Esophagus muscularis mucosa (tissue), 4 donors: ENCODE measurements at regions not wholly inside any gene's neighbourhood (a gene's known extent, or its start where the extent isn't known, plus 50 kb on each side); places are given as distances from the start of the nearest gene placed in this dataset.

Experiments
- DNase-seq: peaks from one replicate; pipeline ENCODE4 v3.0.0-alpha.2; 2017; ENCODE audit errors: extremely low spot score
- H3K27ac ChIP-seq, 4 donors: fragments of 200-600 bp; sonication (generic); replicated peaks in 1 of 4; 1 replicate in 3 of 4; 2 replicates in 1 of 4; pipeline ENCODE4 v1.5.1; 2016 to 2019; ENCODE audit warnings: mild to moderate bottlenecking in 1 of 4
- H3K27me3 ChIP-seq, 4 donors: fragments of 200-600 bp; sonication (generic); one replicate each; pipeline versions ENCODE4 v1.5.1 to v1.6.0; 2016 to 2019
- H3K36me3 ChIP-seq, 4 donors: fragments of 200-600 bp; sonication (generic); one replicate each; pipeline ENCODE4 v1.5.1; 2016 to 2019
- H3K4me1 ChIP-seq, 4 donors: fragments of 200-600 bp; sonication (generic); one replicate each; pipeline ENCODE4 v1.5.1; 2016 to 2019
- H3K4me3 ChIP-seq, 4 donors: fragments of 200-600 bp; sonication (generic); 1 replicate in 2 of 4; 2 replicates in 2 of 4; pipeline ENCODE4 v1.5.1; 2016 to 2019; ENCODE audit warnings: mild to moderate bottlenecking in 4 of 4, moderate library complexity in 1 of 4
- H3K9me3 ChIP-seq, 4 donors: fragments of 200-600 bp; sonication (generic); 1 replicate in 3 of 4; 2 replicates in 1 of 4; pipeline ENCODE4 v1.5.1; 2016 to 2019
- EP300 ChIP-seq: sonication (generic); formaldehyde crosslinking; IDR thresholded peaks from one replicate; pipeline ENCODE4 v1.6.1; 2017; ENCODE audit warnings: antibody characterized with exemption
- POLR2A ChIP-seq: fragments of 450-650 bp; IDR thresholded peaks from one replicate; pipeline ENCODE4 v1.6.1; 2017; ENCODE audit warnings: antibody characterized with exemption, moderate library complexity, mild to moderate bottlenecking, low read depth
- POLR2AphosphoS5 ChIP-seq, 2 donors: sonication (generic); formaldehyde crosslinking; IDR thresholded peaks; one replicate each; pipeline ENCODE4 v1.6.1; 2017; ENCODE audit warnings: antibody characterized with exemption in 2 of 2
- WGBS: methylation state at CpG from one replicate; pipeline ENCODE4 v1.1.5; 2018; 5-methylcytosine and 5-hydroxymethylcytosine counted together
- intact Hi-C: fragments of 100-400 bp; cut with DNase I; formaldehyde crosslinking; loops from one replicate; pipeline ENCODE4 v1.15.1; 2023
- TF ChIP-seq, protein P1 (sequence below), 3 experiments: fragments of 200-600 bp in 2 of 3; fragments of 450-650 bp in 1 of 3; sonication (generic) in 2 of 3; IDR thresholded peaks; one replicate each; pipeline ENCODE4 v1.5.1; 2017 to 2019; ENCODE audit warnings: antibody characterized with exemption in 3 of 3, mild to moderate bottlenecking in 2 of 3, moderate library complexity in 1 of 3

DNA sequence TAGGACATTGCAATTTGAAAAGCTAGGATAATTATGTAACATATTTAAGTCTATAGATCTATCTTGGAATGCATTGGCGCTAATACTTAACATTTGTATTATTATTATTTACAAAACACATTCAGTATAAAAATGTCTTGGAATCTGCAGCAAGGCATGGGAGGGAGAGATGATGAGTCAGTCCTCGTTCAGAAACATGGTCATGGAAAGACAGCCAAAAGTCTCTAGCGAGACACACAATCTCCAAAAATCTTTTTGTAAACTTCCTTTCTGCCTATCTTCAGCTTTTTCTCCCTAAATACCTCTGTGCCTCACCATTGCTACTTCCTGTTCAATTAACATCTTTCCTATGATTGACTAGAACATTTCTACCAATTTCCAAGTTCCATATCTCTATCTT, 188.4 kb upstream of the CACNA2D1 start:
- H3K4me1 ChIP-seq: no peaks in the 10 kb centered on the region
- no peak for DNase-seq
- no peak overlapping the region for H3K4me3 ChIP-seq
- H3K9me3 ChIP-seq: peaks cover 0 to 2% (median 0%) of the 10 kb centered on the region in 4 donors
- TF ChIP-seq EP300: no peak
- TF ChIP-seq POLR2AphosphoS5 (IDR thresholded peaks at IDR 0.05): no peak
- TF ChIP-seq, protein P1, sequence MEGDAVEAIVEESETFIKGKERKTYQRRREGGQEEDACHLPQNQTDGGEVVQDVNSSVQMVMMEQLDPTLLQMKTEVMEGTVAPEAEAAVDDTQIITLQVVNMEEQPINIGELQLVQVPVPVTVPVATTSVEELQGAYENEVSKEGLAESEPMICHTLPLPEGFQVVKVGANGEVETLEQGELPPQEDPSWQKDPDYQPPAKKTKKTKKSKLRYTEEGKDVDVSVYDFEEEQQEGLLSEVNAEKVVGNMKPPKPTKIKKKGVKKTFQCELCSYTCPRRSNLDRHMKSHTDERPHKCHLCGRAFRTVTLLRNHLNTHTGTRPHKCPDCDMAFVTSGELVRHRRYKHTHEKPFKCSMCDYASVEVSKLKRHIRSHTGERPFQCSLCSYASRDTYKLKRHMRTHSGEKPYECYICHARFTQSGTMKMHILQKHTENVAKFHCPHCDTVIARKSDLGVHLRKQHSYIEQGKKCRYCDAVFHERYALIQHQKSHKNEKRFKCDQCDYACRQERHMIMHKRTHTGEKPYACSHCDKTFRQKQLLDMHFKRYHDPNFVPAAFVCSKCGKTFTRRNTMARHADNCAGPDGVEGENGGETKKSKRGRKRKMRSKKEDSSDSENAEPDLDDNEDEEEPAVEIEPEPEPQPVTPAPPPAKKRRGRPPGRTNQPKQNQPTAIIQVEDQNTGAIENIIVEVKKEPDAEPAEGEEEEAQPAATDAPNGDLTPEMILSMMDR (IDR thresholded peaks at IDR 0.05): no peak
- no peak for TF ChIP-seq POLR2A
- WGBS: 48% methylated on average over 3 of the region's 3 CpGs
- intact Hi-C loops: no loop called here
- H3K27ac ChIP-seq: no peak overlapping the region
- no peaks in the 10 kb centered on the region for H3K36me3 ChIP-seq
- H3K27me3 ChIP-seq: no peaks in the 10 kb centered on the region

DNA sequence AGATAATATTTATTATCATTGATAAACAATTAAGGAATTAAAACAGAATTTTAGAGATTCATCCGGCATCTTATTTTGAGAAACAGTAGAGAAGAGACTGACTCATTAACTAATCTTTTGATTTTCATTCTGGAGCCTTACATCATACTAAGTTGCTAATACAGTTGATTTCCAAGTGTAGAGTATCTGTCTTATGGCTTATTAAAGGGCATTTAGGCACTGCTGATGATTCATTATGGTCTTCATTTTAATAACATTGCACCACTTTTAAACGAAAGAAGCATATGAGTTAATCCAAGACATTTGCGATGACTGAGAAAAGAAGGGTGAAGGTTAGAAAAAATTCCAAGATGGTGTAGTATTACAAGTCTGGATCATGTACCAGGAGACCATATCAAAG, 186.0 kb upstream of the CACNA2D1 start:
- intact Hi-C loops: no loop called here

GRCh38 chr7:82625377-82625776, 181.8 kb upstream of the CACNA2D1 start:
- H3K4me3 ChIP-seq: no peak overlapping the region
- intact Hi-C loops: no loop called here

More for the DNA sequence above, 186.0 kb upstream of the CACNA2D1 start:
- Histone ChIP-seq H3K27me3 (no peaks in the 10 kb centered on the region), H3K4me1 (no peaks in the 10 kb centered on the region), H3K4me3 (no peak overlapping the region), H3K36me3 (no peaks in the 10 kb centered on the region), H3K27ac (no peak overlapping the region), H3K9me3 (no peaks in the 10 kb centered on the region)
- DNase-seq: no peak
- TF ChIP-seq, protein P1 (IDR thresholded peaks at IDR 0.05): no peak
- TF ChIP-seq EP300 (no peak), POLR2A (no peak), POLR2AphosphoS5 (IDR thresholded peaks at IDR 0.05) (no peak)
- 79% methylated on average over 3 of the region's 3 CpGs for WGBS

DNA sequence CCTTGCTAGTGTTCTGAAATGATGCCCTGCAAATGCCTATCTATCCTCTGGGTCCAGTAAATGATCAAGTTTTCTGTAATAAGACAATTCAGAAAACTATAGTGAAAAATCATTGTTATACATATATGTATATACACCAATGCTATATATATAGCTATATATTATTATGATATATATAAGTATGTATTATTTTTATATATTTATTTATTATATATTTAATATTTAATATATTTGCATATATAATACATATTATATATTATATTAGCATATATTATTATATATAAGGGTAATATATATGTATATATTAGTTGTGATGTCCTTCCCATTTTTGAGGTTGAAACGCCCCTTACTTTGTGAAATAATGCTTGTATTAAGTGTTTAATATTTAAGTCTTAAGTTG, 181.4 kb upstream of the CACNA2D1 start:
- Histone ChIP-seq H3K4me3 (no peak overlapping the region), H3K9me3 (no peaks in the 10 kb centered on the region), H3K4me1 (no peaks in the 10 kb centered on the region), H3K36me3 (no peaks in the 10 kb centered on the region), H3K27me3 (no peaks in the 10 kb centered on the region), H3K27ac (no peak overlapping the region)
- intact Hi-C loops: no loop called here
- no peak for DNase-seq
- WGBS: 86% methylated on average over 1 of the region's 1 CpG
- TF ChIP-seq POLR2A: no peak
- TF ChIP-seq EP300: no peak
- TF ChIP-seq, protein P1 (IDR thresholded peaks at IDR 0.05): no peak
- no peak for TF ChIP-seq POLR2AphosphoS5 (IDR thresholded peaks at IDR 0.05)

More at GRCh38 chr7:82625377-82625776, 181.8 kb upstream of the CACNA2D1 start:
- no peak overlapping the region for H3K27ac ChIP-seq
- no peaks in the 10 kb centered on the region for H3K4me1 ChIP-seq
- WGBS: 96% methylated on average over 2 of the region's 2 CpGs
- H3K9me3 ChIP-seq: no peaks in the 10 kb centered on the region
- H3K36me3 ChIP-seq: no peaks in the 10 kb centered on the region
- no peak for DNase-seq
- TF ChIP-seq, protein P1 (IDR thresholded peaks at IDR 0.05): no peak
- no peak for TF ChIP-seq POLR2A
- no peaks in the 10 kb centered on the region for H3K27me3 ChIP-seq

DNA sequence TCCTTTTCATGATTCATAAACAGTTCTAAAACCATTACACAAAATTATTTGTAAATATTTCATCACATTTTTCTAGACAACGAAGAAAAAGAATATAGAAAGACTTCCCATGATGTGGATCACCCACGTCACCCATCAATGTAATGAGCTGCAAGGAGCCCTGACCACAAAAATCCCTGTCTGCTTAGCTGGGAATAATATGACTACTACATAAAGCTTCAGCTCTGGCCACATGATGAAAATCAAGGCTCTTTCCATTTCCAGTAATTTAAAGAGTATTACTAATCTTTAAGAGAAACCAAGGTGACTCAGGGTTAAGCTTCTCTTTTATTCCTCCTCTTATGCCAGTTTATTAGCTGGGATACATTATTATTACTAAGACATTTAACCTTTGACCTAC, 180.8 kb upstream of the CACNA2D1 start:
- Histone ChIP-seq H3K9me3 (no peaks in the 10 kb centered on the region), H3K4me1 (no peaks in the 10 kb centered on the region), H3K27ac (no peak overlapping the region), H3K36me3 (no peaks in the 10 kb centered on the region), H3K27me3 (no peaks in the 10 kb centered on the region), H3K4me3 (no peak overlapping the region)
- DNase-seq: no peak
- intact Hi-C loops: no loop called here
- WGBS: 89% methylated on average over 2 of the region's 2 CpGs
- TF ChIP-seq, protein P1 (IDR thresholded peaks at IDR 0.05): no peak
- no peak for TF ChIP-seq EP300
- no peak for TF ChIP-seq POLR2A
- no peak for TF ChIP-seq POLR2AphosphoS5 (IDR thresholded peaks at IDR 0.05)
